HUES6 (cell line): ENCODE measurements at regions not wholly inside any gene's neighbourhood (a gene's known extent, or its start where the extent isn't known, plus 50 kb on each side); places are given as distances from the start of the nearest gene placed in this dataset.
A peak's percentile ranks its signal among the peaks of the same experiment; 100 is the strongest.

ENCODE experiments used
- H3K27ac ChIP-seq: 2 replicates; pipeline ENCODE4 v1.7.0; 2013; ENCODE audit warnings: low read depth, mild to moderate bottlenecking, low read length, inconsistent platforms
- H3K27me3 ChIP-seq: 2 replicates; pipeline ENCODE4 v1.6.1; 2013; ENCODE audit warnings: low read length; ENCODE audit not compliant: control insufficient read depth, insufficient read depth
- H3K36me3 ChIP-seq: 2 replicates; pipeline ENCODE4 v1.6.1; 2013; ENCODE audit warnings: low read length; ENCODE audit not compliant: control insufficient read depth, insufficient read depth
- H3K4me1 ChIP-seq: 2 replicates; pipeline ENCODE4 v1.6.1; 2013; ENCODE audit warnings: low read length; ENCODE audit not compliant: control insufficient read depth, insufficient read depth
- H3K4me3 ChIP-seq: 2 replicates; pipeline ENCODE4 v1.5.1; 2013; ENCODE audit warnings: low read depth, low read length
- H3K9ac ChIP-seq: one replicate; pipeline ENCODE4 v1.6.1; 2013; ENCODE audit warnings: mild to moderate bottlenecking, low read length
- H3K9me3 ChIP-seq: 2 replicates; pipeline ENCODE4 v1.6.1; 2013; ENCODE audit warnings: low read depth, low read length; ENCODE audit not compliant: control insufficient read depth, insufficient read depth

- H3K27ac ChIP-seq: no peak overlapping the region
- no peak overlapping the region for H3K4me3 ChIP-seq
- H3K9me3 ChIP-seq: no peaks in the 10 kb centered on the region
- H3K36me3 ChIP-seq: no peaks in the 10 kb centered on the region
- peaks cover 49% of the 10 kb centered on the region for H3K4me1 ChIP-seq
- H3K27me3 ChIP-seq: no peaks in the 10 kb centered on the region
- no peak overlapping the region for H3K9ac ChIP-seq
These were observed 76.6 kb upstream of the IPO9 start for GRCh38 chr1:201752333-201752732.

DNA sequence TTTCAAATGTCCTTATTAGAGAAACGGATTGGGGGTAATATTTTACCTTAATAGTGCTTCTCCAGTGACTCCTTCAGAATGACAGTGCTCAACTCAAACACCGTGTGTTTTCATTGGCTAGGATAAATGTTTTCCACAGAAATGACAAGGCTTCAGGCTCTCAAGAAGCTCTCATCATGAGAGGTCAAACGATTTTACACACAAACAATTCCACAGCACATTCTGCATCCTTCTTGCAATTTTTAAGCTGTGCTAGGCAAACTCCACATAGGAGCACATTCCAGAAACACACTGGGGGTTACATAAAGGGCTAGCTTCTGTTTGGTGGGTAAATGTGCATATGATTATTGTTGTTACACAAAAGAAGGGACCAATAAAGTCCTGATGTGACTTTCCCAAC lies 75.5 kb upstream of the IPO9 start:
- Histone ChIP-seq H3K27me3 (no peaks in the 10 kb centered on the region), H3K4me1 (peaks cover 40% of the 10 kb centered on the region), H3K9ac (no peak overlapping the region), H3K27ac (no peak overlapping the region), H3K36me3 (no peaks in the 10 kb centered on the region), H3K4me3 (no peak overlapping the region), H3K9me3 (no peaks in the 10 kb centered on the region)

- H3K27ac ChIP-seq: no peak overlapping the region
- no peaks in the 10 kb centered on the region for H3K27me3 ChIP-seq
- no peak overlapping the region for H3K4me3 ChIP-seq
- no peaks in the 10 kb centered on the region for H3K36me3 ChIP-seq
- peaks cover 38% of the 10 kb centered on the region for H3K4me1 ChIP-seq
- no peak overlapping the region for H3K9ac ChIP-seq
- no peaks in the 10 kb centered on the region for H3K9me3 ChIP-seq
These were observed 74.6 kb upstream of the IPO9 start for GRCh38 chr1:201754353-201754752.

DNA sequence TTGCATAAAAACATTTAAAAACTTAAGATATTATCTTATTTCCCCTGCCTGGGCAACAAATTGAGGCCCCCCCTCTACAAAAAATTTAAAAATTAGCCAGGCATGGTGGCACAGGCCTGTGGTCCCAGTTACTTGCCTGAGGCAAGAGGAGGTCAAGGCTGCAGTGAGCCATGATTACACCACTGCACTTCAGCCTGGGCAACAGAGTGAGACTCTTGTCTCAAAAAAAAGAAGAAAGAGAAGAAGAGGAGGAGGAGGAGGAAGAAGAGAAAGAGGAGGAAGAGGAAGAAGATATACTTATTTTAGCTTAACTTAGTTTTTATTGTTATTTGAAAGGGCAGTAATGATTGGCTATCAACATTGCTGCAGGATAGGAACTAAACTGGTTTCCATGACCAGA lies 73.8 kb upstream of the IPO9 start:
- Histone ChIP-seq H3K27ac (no peak overlapping the region), H3K9ac (no peak overlapping the region), H3K9me3 (no peaks in the 10 kb centered on the region), H3K4me1 (peaks cover 41% of the 10 kb centered on the region), H3K36me3 (no peaks in the 10 kb centered on the region), H3K4me3 (no peak overlapping the region), H3K27me3 (no peaks in the 10 kb centered on the region)

- Histone ChIP-seq H3K4me1 (peaks cover 50% of the 10 kb centered on the region), H3K9ac (no peak overlapping the region), H3K4me3 (no peak overlapping the region), H3K27ac (no peak overlapping the region), H3K9me3 (no peaks in the 10 kb centered on the region), H3K27me3 (no peaks in the 10 kb centered on the region), H3K36me3 (no peaks in the 10 kb centered on the region)
These were observed 72.6 kb upstream of the IPO9 start for GRCh38 chr1:201756406-201756805.

GRCh38 chr1:201758499-201759050 lies 70.4 kb upstream of the IPO9 start:
- Histone ChIP-seq H3K36me3 (no peaks in the 10 kb centered on the region), H3K4me1 (peaks cover 48% of the 10 kb centered on the region), H3K9ac (no peak overlapping the region), H3K27ac (no peak overlapping the region), H3K27me3 (no peaks in the 10 kb centered on the region), H3K9me3 (no peaks in the 10 kb centered on the region), H3K4me3 (no peak overlapping the region)

DNA sequence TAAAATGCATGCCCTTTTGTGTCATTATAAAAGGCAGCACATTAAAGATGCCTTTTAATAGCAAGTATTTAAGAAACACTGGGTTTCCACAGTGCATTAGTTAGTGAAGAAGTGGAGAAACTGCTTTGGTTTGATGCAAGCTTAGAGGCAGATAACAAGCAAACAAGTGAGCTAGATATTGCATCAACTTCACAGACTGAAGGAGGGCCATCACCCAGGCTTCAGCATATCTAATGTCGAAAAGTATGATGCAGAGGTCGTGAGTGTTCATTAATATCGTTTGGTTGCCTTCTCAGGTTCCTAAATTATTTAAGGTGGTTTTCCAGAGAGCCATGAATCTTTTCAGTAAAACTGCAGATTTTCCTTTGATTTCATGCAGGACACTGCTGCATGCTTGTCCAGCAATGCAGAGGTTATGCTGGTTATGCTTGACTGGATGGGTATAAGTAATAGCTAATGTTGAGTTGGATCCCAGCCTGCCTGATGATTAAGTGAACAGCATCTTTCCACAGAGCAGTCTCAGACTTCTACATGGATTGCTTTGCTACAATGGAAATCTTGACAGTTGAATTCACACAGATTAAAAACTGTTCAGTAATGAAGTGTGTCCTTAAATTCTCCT lies 69.7 kb upstream of the IPO9 start:
- peaks cover 43% of the 10 kb centered on the region for H3K4me1 ChIP-seq
- H3K36me3 ChIP-seq: no peaks in the 10 kb centered on the region
- H3K9ac ChIP-seq: no peak overlapping the region
- no peaks in the 10 kb centered on the region for H3K9me3 ChIP-seq
- H3K27ac ChIP-seq: no peak overlapping the region
- no peak overlapping the region for H3K4me3 ChIP-seq
- H3K27me3 ChIP-seq: no peaks in the 10 kb centered on the region

GRCh38 chr1:201760516-201760915 lies 68.4 kb upstream of the IPO9 start:
- Histone ChIP-seq H3K9ac (no peak overlapping the region), H3K4me3 (no peak overlapping the region), H3K27me3 (no peaks in the 10 kb centered on the region), H3K9me3 (no peaks in the 10 kb centered on the region), H3K36me3 (no peaks in the 10 kb centered on the region), H3K4me1 (peaks cover 42% of the 10 kb centered on the region), H3K27ac (no peak overlapping the region)

DNA sequence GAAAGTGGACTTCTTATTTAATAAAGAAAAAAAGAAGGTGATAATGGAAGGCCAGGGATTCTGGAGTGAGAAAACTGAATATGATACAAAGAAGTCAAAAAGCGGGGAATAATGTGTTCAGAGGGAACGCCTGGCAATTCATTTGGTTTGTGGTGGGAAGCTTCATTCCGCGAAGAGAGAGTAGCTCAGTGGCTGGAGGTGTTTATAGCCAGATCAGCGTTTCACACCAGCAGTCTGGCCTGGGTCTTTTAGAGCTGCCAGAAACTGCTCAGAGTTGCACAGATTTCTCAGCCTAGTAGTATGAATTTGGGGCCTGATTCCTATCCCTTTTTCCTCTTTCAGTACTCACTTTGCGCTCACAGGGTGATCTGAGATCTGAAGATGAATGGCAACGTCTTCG lies 67.8 kb upstream of the IPO9 start:
- Histone ChIP-seq H3K9me3 (no peaks in the 10 kb centered on the region), H3K9ac (no peak overlapping the region), H3K27ac (no peak overlapping the region), H3K4me3 (no peak overlapping the region), H3K4me1 (peaks cover 42% of the 10 kb centered on the region), H3K36me3 (no peaks in the 10 kb centered on the region), H3K27me3 (no peaks in the 10 kb centered on the region)

DNA sequence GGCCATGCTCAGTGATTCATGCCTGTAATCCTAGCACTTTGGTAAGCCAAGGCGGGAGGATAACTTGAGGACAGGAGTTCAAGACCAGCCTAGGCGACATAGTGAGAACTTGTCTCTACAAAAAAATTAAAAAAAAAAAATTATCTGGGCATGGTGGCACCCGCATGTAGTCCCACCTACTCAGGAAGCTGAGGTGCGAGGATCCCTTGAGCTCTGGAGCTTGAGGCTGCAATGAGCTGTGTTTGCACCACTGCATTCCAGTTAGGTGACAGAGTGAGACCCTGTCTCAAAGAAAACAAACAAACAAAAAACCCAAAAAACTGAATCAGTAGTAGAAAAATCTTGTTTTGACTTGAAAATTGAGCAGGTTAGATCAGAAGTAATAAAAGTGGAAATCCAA lies 67.1 kb upstream of the IPO9 start:
- no peaks in the 10 kb centered on the region for H3K27me3 ChIP-seq
- H3K9me3 ChIP-seq: no peaks in the 10 kb centered on the region
- H3K4me1 ChIP-seq: peaks cover 42% of the 10 kb centered on the region
- H3K27ac ChIP-seq: 0 out of 2 replicates have a peak overlapping the region, but pooled peaks have one; percentile 23
- H3K9ac ChIP-seq: no peak overlapping the region
- H3K36me3 ChIP-seq: no peaks in the 10 kb centered on the region
- H3K4me3 ChIP-seq: no peak overlapping the region

DNA sequence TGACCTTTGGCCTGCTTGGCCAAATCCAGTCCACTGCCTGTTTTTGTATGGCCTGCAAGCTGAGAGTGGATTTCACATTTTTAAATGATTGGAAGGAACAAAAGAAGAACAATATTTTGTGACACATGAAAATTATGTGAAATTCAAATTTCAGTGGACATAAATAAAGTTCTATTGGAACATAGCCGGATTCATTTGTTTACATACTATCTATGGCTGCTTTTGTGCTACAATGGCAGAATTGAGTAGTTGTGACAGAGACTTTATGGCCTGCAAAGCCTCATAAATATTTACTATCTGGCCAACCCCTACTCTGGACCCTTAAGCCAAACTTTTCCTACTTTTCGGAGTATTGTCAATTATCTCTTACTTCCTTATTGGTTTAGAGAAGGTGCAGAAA lies 66.6 kb upstream of the IPO9 start:
- Histone ChIP-seq H3K36me3 (no peaks in the 10 kb centered on the region), H3K27me3 (no peaks in the 10 kb centered on the region), H3K27ac (0 out of 2 replicates have a peak overlapping the region, but pooled peaks have one; percentile 23), H3K4me3 (no peak overlapping the region), H3K9me3 (no peaks in the 10 kb centered on the region), H3K9ac (no peak overlapping the region), H3K4me1 (peaks cover 42% of the 10 kb centered on the region)
